Amygdala (tissue), 56 donors: ENCODE measurements at regions not wholly inside any gene's neighbourhood (a gene's known extent, or its start where the extent isn't known, plus 50 kb on each side); places are given as distances from the start of the nearest gene placed in this dataset.
"Not testable (repeated sequence)": the region's sequence is repeated elsewhere in the genome, so short reads cannot be mapped to it uniquely, and the experiment has no call there.

ENCODE experiments used
- DNase-seq, 56 donors: peaks; one replicate each; lab custom pipeline; 2025; lab: John Stamatoyannopoulos, UW

DNA sequence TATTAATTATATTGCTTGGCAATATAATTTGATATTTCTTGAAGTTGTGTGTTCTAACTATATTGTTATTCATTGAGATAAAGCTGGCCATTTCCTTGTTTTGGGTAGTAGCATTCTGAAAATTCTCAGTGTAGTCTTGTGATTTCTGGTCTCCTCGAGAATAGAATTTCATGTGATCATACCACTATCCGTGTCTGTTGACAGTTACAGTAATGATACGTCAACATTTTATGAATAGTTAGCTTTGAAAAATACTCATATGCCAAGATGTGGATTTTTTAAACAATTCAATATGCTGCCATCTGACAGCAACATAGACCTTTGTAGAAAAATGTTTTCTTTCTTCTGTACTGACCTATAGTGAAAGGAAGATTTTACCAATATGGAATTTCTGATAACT lies 723.7 kb upstream of the SLC35B3 start:
- DNase-seq, result no peak

DNA sequence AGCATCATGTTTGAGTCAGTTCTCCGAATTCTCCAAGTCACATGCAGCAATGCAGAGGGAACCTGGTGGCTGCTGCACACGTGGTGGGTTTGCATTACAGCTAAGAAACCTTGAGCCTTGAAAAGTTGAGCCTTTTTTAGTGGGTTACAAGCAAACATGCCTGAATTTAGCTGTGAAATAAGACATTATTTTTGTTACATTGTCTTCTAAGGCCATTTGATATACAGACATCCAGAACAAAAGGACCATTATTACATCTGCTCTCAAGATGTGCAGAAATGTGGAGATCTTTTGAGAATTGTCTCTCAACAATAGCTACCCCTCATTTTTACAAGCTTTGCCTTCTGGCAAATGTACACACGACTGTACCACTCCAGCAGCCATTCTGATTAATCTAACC lies 720.5 kb upstream of the SLC35B3 start:
- no peak for DNase-seq

DNA sequence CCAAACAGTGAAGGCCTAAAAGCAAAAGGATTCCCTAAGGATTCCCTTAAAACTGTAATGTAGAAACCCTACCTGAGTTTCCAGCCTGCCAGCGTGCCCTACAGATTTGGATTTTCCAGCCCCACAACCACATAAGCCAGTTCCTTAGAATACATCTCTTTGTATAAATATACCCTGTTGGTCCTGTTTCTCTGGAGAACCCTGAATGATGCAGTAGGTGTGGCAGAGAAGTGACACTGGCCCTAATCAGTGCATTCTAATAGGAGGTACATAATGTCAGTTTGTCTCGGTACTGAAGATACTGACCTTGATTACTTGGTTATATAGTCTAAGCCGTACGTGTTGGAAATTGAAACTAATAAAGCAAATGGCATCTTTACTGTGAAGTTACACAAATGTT lies 707.8 kb upstream of the SLC35B3 start:
- DNase-seq, result no peak

DNA sequence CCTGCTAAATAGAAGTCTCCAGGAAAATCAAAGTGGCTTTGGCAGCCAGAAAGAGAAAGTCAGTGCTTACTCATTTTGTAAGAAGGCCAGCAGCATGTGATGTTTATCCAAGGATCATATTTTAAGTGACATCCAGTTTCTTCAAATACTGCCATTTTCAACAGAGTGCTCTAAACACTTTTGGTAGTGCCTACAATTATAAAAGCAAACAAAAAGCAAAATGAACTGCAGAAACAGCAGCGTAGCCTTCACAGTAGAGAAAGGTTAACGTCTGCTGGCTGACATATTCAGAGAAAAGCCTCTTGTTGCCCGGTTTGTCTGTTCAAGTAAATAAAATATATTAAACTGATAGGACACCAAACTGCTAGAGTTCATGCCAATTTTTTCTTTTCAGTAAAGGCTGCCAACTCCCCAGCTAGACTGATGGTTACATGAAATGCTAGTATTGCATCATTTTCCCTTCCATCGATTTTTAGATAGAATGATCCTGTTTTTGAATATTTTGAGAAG lies 705.7 kb upstream of the SLC35B3 start:
- no peak for DNase-seq

DNA sequence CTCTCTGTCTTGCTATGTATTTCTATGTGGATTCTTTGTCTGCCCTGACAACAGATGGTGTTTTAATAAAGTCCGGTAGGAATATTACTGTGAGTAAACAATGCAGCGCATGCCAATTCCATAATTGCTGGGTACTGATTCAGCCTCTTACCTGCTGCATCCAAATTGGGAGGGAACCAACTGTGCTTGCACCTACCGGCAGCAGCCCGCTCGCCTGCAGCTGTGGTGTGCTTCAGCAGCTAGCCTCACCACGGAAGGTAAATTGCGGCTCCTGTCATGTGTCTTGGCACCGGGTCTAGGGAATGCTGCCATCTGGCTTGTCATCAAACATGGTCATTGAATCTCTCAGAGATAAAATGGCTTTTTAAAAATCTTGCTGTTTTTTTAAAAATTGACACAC lies 704.8 kb upstream of the SLC35B3 start:
- DNase-seq, result peak in 10 of 56 donors; percentile 0 to 25 (median 6)

DNA sequence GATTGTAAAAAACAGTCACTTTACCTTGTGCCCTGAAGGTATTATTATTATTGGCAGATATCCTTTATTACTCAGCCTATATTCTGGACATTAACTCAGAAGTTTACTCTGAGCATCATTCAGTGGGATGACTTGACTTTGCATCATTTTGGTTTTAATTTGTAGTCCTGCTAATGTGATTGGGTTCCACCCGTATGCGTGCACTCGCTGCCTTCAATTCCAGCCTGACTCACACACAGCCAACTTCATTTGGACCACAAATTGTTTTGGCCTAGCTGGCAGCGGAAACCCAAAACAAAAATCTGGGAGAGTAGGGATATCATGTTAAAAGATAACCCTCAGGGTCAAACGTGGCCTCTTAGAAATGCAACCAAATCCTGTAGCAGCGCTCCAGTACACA lies 704.4 kb upstream of the SLC35B3 start:
- no peak for DNase-seq

DNA sequence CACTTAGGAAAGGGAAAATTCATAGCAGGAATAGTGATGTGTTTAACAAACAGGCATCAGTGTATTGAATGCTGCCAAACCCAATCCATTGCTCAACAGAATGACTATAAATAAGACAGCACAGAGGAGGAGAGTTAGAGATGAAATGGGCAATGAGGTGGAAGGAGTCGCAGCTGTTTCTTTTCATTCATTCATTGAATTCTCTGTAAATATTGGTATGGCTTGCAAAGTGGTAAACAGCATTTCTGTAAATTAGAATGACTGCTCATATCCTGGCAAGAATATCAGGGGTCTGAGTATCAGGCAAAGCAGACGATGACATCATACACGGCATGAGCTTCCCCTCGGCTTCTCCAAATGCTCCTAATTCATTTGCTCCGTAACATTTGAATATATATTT lies 703.6 kb upstream of the SLC35B3 start:
- no peak for DNase-seq

DNA sequence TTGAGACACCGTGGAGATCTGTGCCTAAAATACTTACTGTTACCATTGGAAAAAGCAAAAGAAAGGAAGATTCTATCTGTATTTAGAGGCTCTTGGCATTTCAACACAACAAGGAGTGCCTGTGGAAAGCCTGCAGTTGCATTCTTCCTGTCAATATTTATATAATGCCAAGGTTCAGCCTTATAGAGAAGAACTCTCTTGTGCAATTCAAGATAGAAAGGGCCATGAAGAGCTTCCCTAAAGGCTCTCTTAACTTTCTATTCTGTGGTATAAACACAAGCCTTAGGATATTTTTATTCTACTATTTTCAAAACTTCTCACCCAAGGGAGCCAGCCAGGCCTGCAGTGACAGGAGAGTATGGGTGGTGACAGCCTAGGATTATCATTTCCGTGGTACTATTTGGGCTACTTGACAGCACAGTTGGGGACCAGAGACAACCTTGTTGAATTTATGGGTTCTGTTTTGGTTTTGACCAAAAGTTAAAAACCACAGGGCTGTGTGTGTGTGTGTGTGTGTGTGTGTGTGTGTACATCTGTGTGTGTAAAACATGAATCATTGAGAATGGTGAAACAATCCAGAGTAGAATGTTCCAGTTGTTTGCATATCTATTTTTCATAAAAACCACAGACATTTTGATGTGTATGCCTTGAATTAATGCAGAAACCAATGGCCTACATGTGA lies 700.9 kb upstream of the SLC35B3 start:
- DNase-seq, result no peak

DNA sequence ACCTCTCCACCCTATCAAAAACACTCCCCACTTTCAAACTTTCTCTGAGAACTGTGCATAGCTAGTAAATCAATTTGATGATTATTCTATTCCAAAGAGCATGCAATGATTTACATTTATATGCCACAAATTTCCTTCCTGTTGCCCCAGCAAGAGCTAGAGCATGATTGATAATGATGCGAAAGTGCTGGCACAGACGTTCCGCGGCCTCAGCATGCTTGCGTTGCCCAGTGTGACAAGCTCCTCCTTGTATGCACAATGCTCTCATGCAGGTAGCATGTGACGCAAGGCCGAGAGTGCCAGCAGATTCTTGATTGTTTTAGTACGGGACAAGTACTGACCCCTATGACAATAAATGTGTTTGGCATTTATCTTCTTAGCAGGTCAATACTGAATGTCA lies 696.3 kb upstream of the SLC35B3 start:
- no peak for DNase-seq

DNA sequence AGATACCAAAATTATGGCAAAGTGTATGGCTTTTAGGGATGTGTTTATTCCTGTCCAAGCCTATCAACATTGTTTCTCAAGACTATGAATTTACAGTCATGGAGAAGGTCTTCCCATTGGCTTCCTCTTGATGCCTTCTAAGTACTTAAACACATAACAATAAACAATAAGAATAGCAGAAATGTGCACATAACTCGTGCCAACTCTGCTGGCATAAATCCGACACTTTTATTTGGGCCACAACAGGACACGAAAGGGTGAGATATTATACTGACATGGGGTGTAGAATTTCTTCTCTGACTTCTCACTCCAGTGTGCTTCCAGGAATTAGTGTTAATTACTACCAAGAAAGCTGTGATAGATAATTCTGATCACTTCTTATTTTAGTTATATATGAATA lies 695.9 kb upstream of the SLC35B3 start:
- no peak for DNase-seq

DNA sequence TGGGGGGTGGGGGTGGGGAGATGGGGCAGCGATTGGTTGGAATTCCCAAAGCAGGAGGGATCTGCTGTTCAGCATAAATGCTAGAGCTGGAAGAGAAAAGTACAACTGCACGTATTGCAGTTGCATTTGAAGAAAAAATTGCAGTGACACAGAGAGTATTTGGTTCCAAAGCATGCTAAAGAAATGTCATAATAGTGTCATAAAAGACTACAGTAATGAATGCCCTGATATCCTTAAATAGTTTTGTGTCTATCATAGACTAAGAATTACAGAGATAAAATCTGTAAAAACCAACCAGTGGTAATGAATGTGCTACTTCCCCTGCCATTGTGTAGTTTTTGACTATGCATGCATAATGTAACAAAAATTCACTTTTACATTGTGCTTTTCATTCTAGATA lies 693.6 kb upstream of the SLC35B3 start:
- no peak for DNase-seq

DNA sequence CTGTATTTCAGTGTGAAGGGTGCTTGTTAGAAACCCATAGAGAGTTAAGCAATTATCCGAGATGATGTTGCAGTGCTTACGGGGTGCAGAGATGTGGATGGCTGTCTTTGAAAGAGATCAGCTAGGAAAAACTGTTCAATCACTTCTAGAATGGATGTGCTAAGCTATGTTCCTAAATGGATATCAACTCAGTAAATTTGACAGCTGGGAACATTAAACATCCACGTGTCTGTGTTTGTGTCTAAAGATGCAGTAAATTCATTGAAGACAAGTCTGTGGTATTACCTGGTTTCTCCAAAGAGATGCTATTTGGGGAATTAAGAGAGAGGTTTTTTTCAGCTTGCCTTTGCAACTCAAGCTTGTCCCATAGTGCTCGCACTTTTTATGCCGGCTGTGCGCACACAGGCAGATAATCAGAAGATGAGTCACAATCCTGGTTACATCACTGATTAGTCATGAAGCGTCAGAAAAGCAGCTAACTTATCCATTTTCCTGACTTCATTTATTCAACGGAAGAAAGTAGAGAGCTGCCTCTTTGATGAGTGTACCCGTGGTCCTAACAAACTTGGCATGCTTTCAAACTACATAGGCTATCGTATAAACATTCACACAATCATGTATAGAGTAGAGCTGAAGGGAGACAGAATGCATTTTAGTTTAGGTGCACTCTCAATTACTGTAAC lies 691.7 kb upstream of the SLC35B3 start:
- peak in 1 of 56 donors; percentile 4 for DNase-seq

DNA sequence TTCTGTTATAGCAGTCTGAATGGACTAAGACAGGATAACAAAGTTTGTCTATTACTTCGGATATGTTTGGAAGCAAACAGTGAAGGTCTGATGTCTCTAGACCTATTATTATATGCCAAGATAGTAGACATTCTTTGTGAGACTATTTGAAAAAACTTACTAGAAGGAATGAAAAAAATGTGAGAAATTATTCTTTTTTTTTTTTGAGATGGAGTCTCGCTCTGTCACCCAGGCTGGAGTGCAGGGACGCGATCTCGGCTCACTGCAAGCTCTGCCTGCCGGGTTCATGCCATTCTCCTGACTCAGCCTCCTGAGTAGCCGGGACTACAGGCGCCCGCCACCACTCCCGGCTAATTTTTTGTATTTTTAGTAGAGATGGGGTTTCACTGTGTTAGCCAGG lies 690.7 kb upstream of the SLC35B3 start:
- DNase-seq, result not testable (repeated sequence)

DNA sequence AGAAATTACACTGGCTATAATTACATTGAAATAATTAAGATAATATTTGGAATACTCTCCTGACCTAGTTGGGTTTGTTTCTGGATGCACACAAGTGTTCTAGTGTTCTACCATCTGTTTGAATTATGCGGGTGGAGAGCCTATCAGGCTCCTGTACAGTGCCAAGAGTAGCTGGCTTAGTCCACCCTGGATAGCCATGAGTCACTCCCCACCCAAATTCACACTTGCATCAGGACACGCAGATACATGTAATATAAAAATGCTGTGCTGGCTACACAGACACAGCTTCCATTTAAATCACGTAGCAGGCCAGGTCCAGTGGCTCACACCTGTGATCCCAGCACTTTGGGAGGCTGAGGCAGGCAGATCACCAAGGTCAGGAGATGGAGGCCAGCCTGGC lies 686.2 kb upstream of the SLC35B3 start:
- DNase-seq, result no peak

DNA sequence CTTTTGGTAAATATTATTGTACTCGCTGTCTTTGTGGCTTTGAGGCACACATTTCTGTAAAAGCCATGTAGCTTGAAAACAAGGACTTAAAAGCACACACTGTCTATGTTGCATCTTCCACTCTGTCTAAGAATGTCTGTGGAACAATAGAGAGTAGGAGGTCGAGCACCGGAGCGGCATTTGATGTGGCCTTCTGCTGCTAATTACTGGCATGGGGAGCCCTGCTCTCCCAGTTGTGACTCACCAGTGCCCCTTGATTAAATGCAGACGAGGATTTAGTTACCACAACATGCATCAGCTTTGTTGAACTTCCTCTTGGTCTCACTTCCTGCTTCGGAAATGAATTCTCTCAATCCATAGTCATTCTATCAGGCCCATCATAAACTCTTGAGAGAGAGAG lies 680.7 kb upstream of the SLC35B3 start:
- no peak for DNase-seq

DNA sequence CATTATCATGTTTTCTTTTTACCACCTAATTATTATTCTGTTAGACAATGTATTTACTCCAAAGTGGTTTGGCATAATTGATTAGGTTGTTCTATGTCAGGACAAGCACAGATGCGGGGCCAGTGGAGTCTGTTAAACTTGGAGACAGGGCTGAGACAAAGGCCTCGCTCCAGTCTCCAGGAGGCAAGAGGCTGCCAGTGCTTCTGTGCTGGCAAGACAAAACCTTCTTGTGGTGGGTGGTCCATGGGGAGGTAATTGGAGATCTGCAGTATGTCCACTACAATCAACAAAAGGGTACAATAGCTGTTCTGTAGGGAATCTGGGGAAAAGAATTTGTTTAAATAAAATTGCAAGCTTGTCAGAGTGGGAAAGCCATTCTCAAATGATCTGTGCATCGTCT lies 677.2 kb upstream of the SLC35B3 start:
- no peak for DNase-seq

DNA sequence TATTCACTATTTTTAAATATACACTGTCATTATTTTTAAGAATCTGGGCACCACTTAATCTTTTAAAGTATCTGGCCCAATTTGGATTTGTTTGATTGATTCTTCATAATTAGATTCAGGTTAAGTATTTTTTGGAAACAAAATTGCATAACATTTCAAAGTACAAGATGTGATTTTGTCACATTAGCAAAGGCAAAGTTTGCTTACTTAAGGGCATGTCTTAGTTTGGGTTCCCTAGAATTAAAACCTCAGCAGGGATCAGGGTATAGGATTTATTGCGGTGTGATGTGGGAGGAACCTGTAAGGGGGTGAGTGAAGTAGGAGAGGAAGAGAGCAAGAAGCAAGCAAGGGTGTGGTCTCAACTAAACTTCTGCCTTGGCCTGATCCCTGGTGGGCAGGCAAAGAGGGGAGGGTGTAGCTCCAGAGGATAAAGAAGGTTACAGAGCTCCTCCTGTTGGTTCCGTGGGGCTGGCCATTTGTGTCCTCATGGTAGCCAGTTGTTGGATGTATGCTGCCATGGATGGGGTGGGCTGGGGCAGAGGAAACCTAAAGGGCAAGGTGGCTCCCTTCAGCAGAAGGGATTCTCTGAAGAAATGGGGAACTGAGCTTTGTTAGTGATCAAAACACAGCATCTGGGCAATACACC lies 668.7 kb upstream of the SLC35B3 start:
- DNase-seq, result no peak

DNA sequence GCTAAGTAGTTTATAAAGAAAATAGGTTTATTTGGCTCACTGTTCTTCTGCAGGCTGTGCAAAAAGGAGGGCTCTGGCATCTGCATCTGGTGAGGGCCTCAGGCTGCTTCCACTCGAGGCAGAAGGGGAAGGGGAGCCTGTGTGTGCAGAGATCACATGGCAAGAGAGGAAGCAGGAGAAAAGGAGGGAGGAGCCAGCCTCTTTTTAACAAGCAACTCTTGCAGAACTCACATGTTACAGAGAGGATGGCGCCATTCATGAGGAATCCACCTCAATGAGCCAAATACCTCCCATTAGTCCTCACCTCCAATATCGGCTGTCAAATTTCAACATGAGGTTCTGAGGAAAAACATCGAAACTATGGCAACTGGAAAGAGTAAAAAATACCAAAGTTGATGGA lies 666.6 kb upstream of the SLC35B3 start:
- no peak for DNase-seq

DNA sequence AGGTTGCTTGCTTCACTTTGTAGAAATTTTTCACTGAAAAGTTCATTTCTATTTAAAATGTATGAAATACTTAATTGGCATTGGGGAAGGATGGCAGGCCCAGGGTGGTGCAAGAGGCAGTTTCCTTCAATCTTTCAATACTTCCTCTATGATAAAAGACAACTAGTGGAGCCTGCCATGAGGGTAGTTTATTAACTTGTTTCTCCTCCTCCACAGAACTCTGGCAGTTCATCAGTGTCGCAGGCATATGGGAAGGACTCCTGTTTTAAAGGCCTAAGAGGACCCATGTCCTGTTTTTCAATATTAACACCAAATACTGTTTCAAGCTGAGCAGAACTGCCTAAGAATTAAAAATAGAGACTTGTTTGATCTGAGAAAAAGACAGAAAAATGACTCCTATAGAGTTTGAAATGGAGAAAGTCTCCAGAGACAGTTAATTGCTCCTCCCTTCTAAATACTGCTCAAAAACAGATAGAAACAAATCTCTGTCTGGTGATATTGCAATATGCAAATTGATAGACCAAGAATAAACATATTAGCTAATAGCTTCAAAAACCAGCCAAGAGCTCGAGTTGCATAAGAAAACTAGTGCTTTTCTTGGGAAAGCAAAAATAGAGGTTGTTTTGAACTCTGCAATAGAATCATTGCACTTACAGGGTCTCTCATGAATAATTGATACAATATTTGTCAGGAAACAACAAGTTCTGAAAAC lies 665.7 kb upstream of the SLC35B3 start:
- DNase-seq, result no peak

DNA sequence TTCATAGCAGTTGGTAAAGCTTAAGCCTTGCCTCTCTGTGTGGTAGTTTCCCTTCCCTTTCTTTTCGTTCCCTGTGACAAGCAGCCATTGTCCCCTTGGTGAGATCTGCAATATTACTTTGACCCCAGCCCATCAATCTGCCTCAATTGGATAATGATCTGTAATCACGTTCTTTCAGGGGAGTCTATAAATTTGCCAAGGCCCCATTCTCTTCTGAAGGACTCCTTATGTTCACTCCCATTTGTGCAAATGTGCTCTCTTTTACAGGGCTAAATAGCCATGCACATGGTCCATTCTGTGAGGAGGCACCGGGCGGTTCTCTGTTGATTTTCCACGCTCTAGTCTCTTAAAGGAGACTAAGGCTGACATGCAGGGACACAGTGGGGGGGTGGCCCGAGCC lies 660.4 kb upstream of the SLC35B3 start:
- DNase-seq, result no peak

DNA sequence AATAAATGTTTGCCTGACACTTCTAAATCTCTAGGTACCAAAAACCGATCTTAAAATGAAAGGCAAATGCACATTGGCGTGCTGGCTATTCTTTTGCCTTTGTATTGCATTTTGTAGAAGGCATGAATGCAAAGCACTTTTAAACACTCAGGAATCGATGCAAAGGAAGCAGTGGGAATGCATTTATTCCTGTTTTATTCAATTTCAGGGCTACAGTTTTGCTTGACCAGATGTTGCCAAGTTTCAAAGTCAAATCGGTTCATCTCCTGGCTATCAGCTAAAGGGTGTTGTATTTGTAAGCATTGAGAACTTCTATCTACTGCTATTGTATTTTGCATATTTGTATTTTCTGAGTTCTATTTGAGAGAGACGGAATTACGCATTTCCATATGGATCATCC lies 659.8 kb upstream of the SLC35B3 start:
- no peak for DNase-seq
